Tibial nerve (tissue), 4 donors: ENCODE measurements at regions not wholly inside any gene's neighbourhood (a gene's known extent, or its start where the extent isn't known, plus 50 kb on each side); places are given as distances from the start of the nearest gene placed in this dataset.

ENCODE experiments used
- DNase-seq, 2 donors: peaks; one replicate each; pipeline ENCODE4 v3.0.0-alpha.2; 2019; ENCODE audit warnings: low spot score in 2 of 2
- H3K27ac ChIP-seq, 4 donors: fragments of 200-600 bp; sonication (generic) in 3 of 4; one replicate each; pipeline ENCODE4 v1.5.1; 2017 to 2019; ENCODE audit warnings: mild to moderate bottlenecking in 1 of 4
- H3K27me3 ChIP-seq, 2 donors: fragments of 200-600 bp; sonication (generic) in 1 of 2; one replicate each; pipeline versions ENCODE4 v1.5.1 to v1.6.0; 2017 to 2019
- H3K36me3 ChIP-seq, 3 donors: fragments of 200-600 bp; sonication (generic); one replicate each; pipeline ENCODE4 v1.5.1; 2018 to 2019
- H3K4me1 ChIP-seq, 4 donors: fragments of 200-600 bp; sonication (generic) in 3 of 4; one replicate each; pipeline ENCODE4 v1.5.1; 2017 to 2019
- H3K4me3 ChIP-seq, 4 donors: fragments of 200-600 bp; sonication (generic) in 3 of 4; one replicate each; pipeline ENCODE4 v1.5.1; 2017 to 2019; ENCODE audit warnings: mild to moderate bottlenecking in 1 of 4, moderate library complexity in 1 of 4
- H3K9me3 ChIP-seq, 4 donors: fragments of 200-600 bp; sonication (generic) in 3 of 4; one replicate each; pipeline ENCODE4 v1.5.1; 2017 to 2019
- CTCF ChIP-seq, 5 experiments: fragments of 200-600 bp in 3 of 5; fragments of 450-650 bp in 2 of 5; sonication (generic) in 3 of 5; IDR thresholded peaks; one replicate each; pipeline ENCODE4 v1.5.1; 2016 to 2019; ENCODE audit warnings: antibody characterized with exemption in 5 of 5, mild to moderate bottlenecking in 3 of 5, moderate library complexity in 2 of 5
- EP300 ChIP-seq, 2 donors: sonication (generic); formaldehyde crosslinking; IDR thresholded peaks; one replicate each; pipeline ENCODE4 v1.6.1; 2017; ENCODE audit warnings: antibody characterized with exemption in 2 of 2, mild to moderate bottlenecking in 1 of 2
- POLR2A ChIP-seq, 2 donors: fragments of 450-650 bp; IDR thresholded peaks; one replicate each; pipeline ENCODE4 v1.6.1; 2017; ENCODE audit warnings: antibody characterized with exemption in 2 of 2, mild to moderate bottlenecking in 2 of 2, moderate library complexity in 2 of 2
- WGBS, 2 donors: methylation state at CpG; one replicate each; pipeline ENCODE4 v1.1.5; 2018; 5-methylcytosine and 5-hydroxymethylcytosine counted together

GRCh38 chr13:90806016-90806615 is 541.4 kb upstream of the MIR17HG start:
- no peaks in the 10 kb centered on the region for H3K9me3 ChIP-seq
- H3K4me1 ChIP-seq: peaks cover 0 to 11% (median 0%) of the 10 kb centered on the region in 4 donors
- no peaks in the 10 kb centered on the region for H3K36me3 ChIP-seq
- 76 to 88% methylated on average over 1 of the region's 1 CpG for WGBS, 2 donors
- H3K27ac ChIP-seq: no peak overlapping the region
- TF ChIP-seq EP300 (IDR thresholded peaks at IDR 0.05) (no peak), POLR2A (IDR thresholded peaks at IDR 0.05) (no peak), CTCF (IDR thresholded peaks at IDR 0.05) (no peak)
- no peak overlapping the region for H3K4me3 ChIP-seq
- no peak for DNase-seq
- H3K27me3 ChIP-seq: no peaks in the 10 kb centered on the region

- Histone ChIP-seq H3K4me1 (peaks cover 0 to 11% (median 0%) of the 10 kb centered on the region in 4 donors), H3K27ac (no peak overlapping the region), H3K36me3 (no peaks in the 10 kb centered on the region), H3K27me3 (no peaks in the 10 kb centered on the region), H3K4me3 (no peak overlapping the region), H3K9me3 (no peaks in the 10 kb centered on the region)
- 43 to 50% methylated on average over 2 of the region's 2 CpGs for WGBS, 2 donors
- TF ChIP-seq POLR2A (IDR thresholded peaks at IDR 0.05): no peak
- TF ChIP-seq CTCF (IDR thresholded peaks at IDR 0.05): no peak
- TF ChIP-seq EP300 (IDR thresholded peaks at IDR 0.05): no peak
- DNase-seq: no peak
Measured at GRCh38 chr13:90806892-90807291, 540.6 kb upstream of the MIR17HG start.

DNA sequence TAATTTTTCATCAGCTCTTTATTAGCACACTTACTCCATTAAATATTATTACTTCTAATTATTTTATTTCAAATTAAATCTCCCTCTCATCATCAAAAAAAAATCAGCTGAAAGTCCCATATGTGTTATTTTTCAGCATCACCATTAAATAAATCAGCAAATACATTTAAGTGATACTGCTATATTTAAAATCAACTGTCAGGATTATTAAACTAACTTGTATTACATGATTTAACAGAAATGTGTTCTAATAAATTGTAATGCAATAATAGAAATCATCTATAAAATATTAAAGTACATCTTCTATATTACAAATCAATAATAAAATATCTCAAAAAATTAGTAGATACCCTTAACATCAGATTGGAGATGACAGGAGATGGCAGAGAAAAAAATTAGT is 538.6 kb upstream of the MIR17HG start:
- Histone ChIP-seq H3K4me1 (peaks cover 0 to 11% (median 0%) of the 10 kb centered on the region in 4 donors), H3K27ac (no peak overlapping the region), H3K9me3 (no peaks in the 10 kb centered on the region), H3K27me3 (no peaks in the 10 kb centered on the region), H3K4me3 (no peak overlapping the region), H3K36me3 (no peaks in the 10 kb centered on the region)
- DNase-seq: no peak
- TF ChIP-seq CTCF (IDR thresholded peaks at IDR 0.05) (no peak), EP300 (IDR thresholded peaks at IDR 0.05) (no peak), POLR2A (IDR thresholded peaks at IDR 0.05) (no peak)

DNA sequence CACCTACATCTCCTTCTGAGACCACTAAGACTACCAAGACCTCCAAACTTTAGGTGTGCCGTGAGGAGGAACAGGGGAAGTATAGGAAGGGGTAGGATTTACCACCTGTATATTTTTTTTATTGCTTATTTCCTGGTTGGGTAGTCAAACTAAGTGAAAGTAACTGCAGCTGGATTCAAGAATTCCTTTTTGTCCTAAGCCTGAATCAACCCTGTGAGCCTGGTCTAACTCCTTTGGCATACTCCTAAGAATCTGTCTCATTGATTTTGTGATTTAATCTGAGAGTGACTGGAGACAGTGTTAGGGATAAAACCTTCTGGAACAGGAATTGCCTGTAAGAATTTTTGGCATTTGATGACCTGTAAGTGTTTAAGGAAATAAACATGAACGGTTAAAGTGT is 523.5 kb upstream of the MIR17HG start:
- TF ChIP-seq POLR2A (IDR thresholded peaks at IDR 0.05): no peak
- no peak for TF ChIP-seq EP300 (IDR thresholded peaks at IDR 0.05)
- TF ChIP-seq CTCF (IDR thresholded peaks at IDR 0.05): no peak
- H3K27ac ChIP-seq: no peak overlapping the region
- H3K9me3 ChIP-seq: no peaks in the 10 kb centered on the region
- H3K4me1 ChIP-seq: no peaks in the 10 kb centered on the region
- H3K27me3 ChIP-seq: no peaks in the 10 kb centered on the region
- no peak overlapping the region for H3K4me3 ChIP-seq
- no peaks in the 10 kb centered on the region for H3K36me3 ChIP-seq
- DNase-seq: no peak
- WGBS, 2 donors: 48 to 75% methylated on average over 2 of the region's 2 CpGs

DNA sequence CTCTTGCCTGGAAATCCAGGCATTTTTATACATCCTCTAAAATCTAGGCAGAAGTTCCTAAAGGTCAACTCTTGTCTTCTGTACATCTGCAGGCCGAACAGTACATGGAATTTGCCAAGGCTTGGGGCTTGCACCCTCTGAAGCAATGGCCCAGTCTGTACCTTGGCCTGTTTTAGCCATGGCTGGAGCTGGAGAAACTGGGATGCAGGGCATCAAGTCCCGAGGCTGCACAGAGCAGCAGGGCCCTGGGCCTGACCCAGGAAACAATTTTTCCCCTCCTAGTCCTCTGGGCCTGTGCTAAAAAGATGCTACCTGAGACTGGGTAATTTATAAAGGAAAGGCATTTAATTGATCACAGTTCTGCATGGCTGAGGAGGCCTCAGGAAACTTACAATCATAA is 520.8 kb upstream of the MIR17HG start:
- Histone ChIP-seq H3K4me3 (no peak overlapping the region), H3K4me1 (no peaks in the 10 kb centered on the region), H3K9me3 (no peaks in the 10 kb centered on the region), H3K27ac (no peak overlapping the region), H3K27me3 (no peaks in the 10 kb centered on the region), H3K36me3 (no peaks in the 10 kb centered on the region)
- no peak for DNase-seq
- TF ChIP-seq EP300 (IDR thresholded peaks at IDR 0.05) (no peak), POLR2A (IDR thresholded peaks at IDR 0.05) (no peak)
- WGBS, 2 donors: 82 to 93% methylated on average over 2 of the region's 2 CpGs

- WGBS, 2 donors: 57 to 61% methylated on average over 2 of the region's 2 CpGs
- H3K36me3 ChIP-seq: no peaks in the 10 kb centered on the region
- DNase-seq: no peak
- no peak overlapping the region for H3K27ac ChIP-seq
- no peaks in the 10 kb centered on the region for H3K9me3 ChIP-seq
- no peak overlapping the region for H3K4me3 ChIP-seq
- no peak for TF ChIP-seq POLR2A (IDR thresholded peaks at IDR 0.05)
- no peaks in the 10 kb centered on the region for H3K4me1 ChIP-seq
- H3K27me3 ChIP-seq: no peaks in the 10 kb centered on the region
Measured at GRCh38 chr13:90830782-90831181, 516.7 kb upstream of the MIR17HG start.
